ENCODE measurements at regions not wholly inside any gene's neighbourhood (a gene's known extent, or its start where the extent isn't known, plus 50 kb on each side); places are given as distances from the start of the nearest gene placed in this dataset.

GRCh38 chr2:194721227-194721626 is 935.8 kb upstream of the SLC39A10 start:
- WGBS (ENCODE audit: insufficient coverage), result 85% methylated on average over 3 of the region's 3 CpGs
- Histone ChIP-seq H3K36me3 (replicated peaks in 1 of 2; ENCODE audit: control extremely low read depth in 1 of 2, control insufficient read depth in 1 of 2, extremely low read depth in 1 of 2, insufficient read depth in 2 of 2, low read length in 1 of 2) (no peaks in the 10 kb centered on the region), H3K79me2 (ENCODE audit: control insufficient read depth, insufficient read depth, low read length) (no peaks in the 10 kb centered on the region), H3K9me3 (ENCODE audit: control extremely low read depth in 1 of 3, control insufficient read depth in 2 of 3, insufficient read depth in 1 of 3, low read length in 2 of 3) (no peaks in the 10 kb centered on the region), H4K20me1 (ENCODE audit: control insufficient read depth, insufficient read depth, low read length, poor library complexity, severe bottlenecking) (no peaks in the 10 kb centered on the region), H2AFZ (ENCODE audit: insufficient read depth, low read depth, low read length, poor library complexity, severe bottlenecking) (no peak overlapping the region), H3K4me1 (ENCODE audit: control insufficient read depth in 2 of 2, insufficient read depth in 2 of 2, low read length in 2 of 2) (no peaks in the 10 kb centered on the region), H3K9ac (ENCODE audit: low read length) (no peak overlapping the region), H3K4me2 (replicated peaks; ENCODE audit: low read depth, low read length, poor library complexity, severe bottlenecking) (no peak overlapping the region), H3K27ac (ENCODE audit: low read length in 2 of 2) (no peak overlapping the region), H3K27me3 (replicated peaks in 1 of 4; ENCODE audit: control extremely low read depth in 1 of 4, control insufficient read depth in 3 of 4, insufficient read depth in 4 of 4, low read length in 3 of 4) (no peaks in the 10 kb centered on the region), H3K4me3 (ENCODE audit: control extremely low read depth in 1 of 5, extremely low read depth in 1 of 5, insufficient read depth in 1 of 5, low read depth in 2 of 5, low read length in 4 of 5) (no peak overlapping the region)
- Mint-ChIP-seq H3K4me1 (no peaks in the 10 kb centered on the region), H3K9me3 (ENCODE audit: insufficient read depth) (no peaks in the 10 kb centered on the region), H3K27ac (no peak overlapping the region), H3K27me3 (no peaks in the 10 kb centered on the region), H3K4me3 (no peak overlapping the region)
- intact Hi-C loops (cut with micrococcal nuclease), result no loop called here
- ChIA-PET CTCF (no interaction called here), POLR2A (no interaction called here)
- TF ChIP-seq EZH2 (IDR thresholded peaks at IDR 0.05; ENCODE audit: borderline replicate concordance, insufficient read depth, low read depth, low read length, poor library complexity, severe bottlenecking), result no peak
- no peak for TF ChIP-seq CTCF (IDR thresholded peaks at IDR 0.05)
- ATAC-seq (ENCODE audit: low read depth), result no peak
- no peak for DNase-seq

DNA sequence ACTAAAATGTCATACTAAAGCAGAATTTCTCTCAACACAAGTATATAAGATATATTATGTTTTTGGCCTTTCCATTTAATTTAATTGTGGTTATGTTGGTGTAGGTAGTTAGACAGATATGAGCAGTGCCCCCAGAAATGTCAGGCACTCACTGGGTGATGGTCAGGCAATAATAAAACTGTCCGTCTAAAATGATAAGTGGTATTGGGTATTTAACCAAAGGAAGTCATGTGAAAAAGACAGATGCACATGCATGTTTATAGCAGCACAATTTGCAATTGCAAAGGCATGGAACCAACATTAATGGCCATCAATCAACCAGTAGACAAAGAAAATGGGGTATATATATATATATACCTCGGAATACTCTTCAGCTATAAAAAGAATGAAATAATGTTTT is 936.6 kb upstream of the SLC39A10 start:
- no peak overlapping the region for H3K4me3 ChIP-seq (ENCODE audit: control extremely low read depth in 1 of 5, extremely low read depth in 1 of 5, insufficient read depth in 1 of 5, low read depth in 2 of 5, low read length in 4 of 5)
- no peak overlapping the region for H3K27ac Mint-ChIP-seq
- H3K79me2 ChIP-seq (ENCODE audit: control insufficient read depth, insufficient read depth, low read length), result no peaks in the 10 kb centered on the region
- ATAC-seq (ENCODE audit: low read depth) (no peak), DNase-seq (no peak)
- no peaks in the 10 kb centered on the region for H3K9me3 ChIP-seq (ENCODE audit: control extremely low read depth in 1 of 3, control insufficient read depth in 2 of 3, insufficient read depth in 1 of 3, low read length in 2 of 3)
- ChIA-PET POLR2A (no interaction called here), CTCF (no interaction called here)
- intact Hi-C loops (cut with micrococcal nuclease), result no loop called here
- TF ChIP-seq EZH2 (IDR thresholded peaks at IDR 0.05; ENCODE audit: borderline replicate concordance, insufficient read depth, low read depth, low read length, poor library complexity, severe bottlenecking) (no peak), CTCF (IDR thresholded peaks at IDR 0.05) (no peak)
- H3K27me3 ChIP-seq (replicated peaks in 1 of 4; ENCODE audit: control extremely low read depth in 1 of 4, control insufficient read depth in 3 of 4, insufficient read depth in 4 of 4, low read length in 3 of 4), result no peaks in the 10 kb centered on the region
- no peaks in the 10 kb centered on the region for H3K9me3 Mint-ChIP-seq (ENCODE audit: insufficient read depth)
- no peaks in the 10 kb centered on the region for H3K4me1 ChIP-seq (ENCODE audit: control insufficient read depth in 2 of 2, insufficient read depth in 2 of 2, low read length in 2 of 2)
- H4K20me1 ChIP-seq (ENCODE audit: control insufficient read depth, insufficient read depth, low read length, poor library complexity, severe bottlenecking), result no peaks in the 10 kb centered on the region
- H3K4me1 Mint-ChIP-seq, result no peaks in the 10 kb centered on the region
- no peak overlapping the region for H3K4me3 Mint-ChIP-seq
- no peak overlapping the region for H3K9ac ChIP-seq (ENCODE audit: low read length)
- H2AFZ ChIP-seq (ENCODE audit: insufficient read depth, low read depth, low read length, poor library complexity, severe bottlenecking), result no peak overlapping the region
- no peak overlapping the region for H3K27ac ChIP-seq (ENCODE audit: low read length in 2 of 2)
- no CpG with 5 or more reads among the region's 2 CpGs for WGBS (ENCODE audit: insufficient coverage)
- no peak overlapping the region for H3K4me2 ChIP-seq (replicated peaks; ENCODE audit: low read depth, low read length, poor library complexity, severe bottlenecking)
- no peaks in the 10 kb centered on the region for H3K36me3 ChIP-seq (replicated peaks in 1 of 2; ENCODE audit: control extremely low read depth in 1 of 2, control insufficient read depth in 1 of 2, extremely low read depth in 1 of 2, insufficient read depth in 2 of 2, low read length in 1 of 2)
- no peaks in the 10 kb centered on the region for H3K27me3 Mint-ChIP-seq

All from B cell (primary cell).